ENCODE measurements at regions not wholly inside any gene's neighbourhood (a gene's known extent, or its start where the extent isn't known, plus 50 kb on each side); places are given as distances from the start of the nearest gene placed in this dataset.
"Not testable (repeated sequence)": the region's sequence is repeated elsewhere in the genome, so short reads cannot be mapped to it uniquely, and the experiment has no call there.

GRCh38 chr12:90593596-90594295 is 361.2 kb downstream of the CCER1 start:
- DNase-seq (ENCODE audit: low spot score): no peak

DNA sequence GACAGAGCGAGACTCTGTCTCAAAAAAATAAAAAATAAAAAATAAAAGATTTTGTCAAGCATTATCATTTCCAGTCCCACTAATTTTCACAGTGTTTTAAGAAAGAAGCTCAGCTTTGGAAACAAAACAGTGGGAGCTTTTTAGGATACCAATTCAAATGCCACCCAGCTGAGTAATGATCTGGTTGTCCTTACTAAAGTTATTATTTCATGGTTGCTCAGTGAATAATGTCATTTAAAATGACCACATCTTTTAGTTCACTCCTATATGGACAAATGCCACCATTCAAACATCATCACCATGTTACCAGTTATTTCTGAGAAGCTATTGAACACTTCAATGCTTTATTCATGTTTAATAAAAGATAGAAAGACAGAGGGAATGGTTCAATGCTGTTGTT is 365.0 kb downstream of the CCER1 start:
- DNase-seq (ENCODE audit: low spot score): no peak

DNA sequence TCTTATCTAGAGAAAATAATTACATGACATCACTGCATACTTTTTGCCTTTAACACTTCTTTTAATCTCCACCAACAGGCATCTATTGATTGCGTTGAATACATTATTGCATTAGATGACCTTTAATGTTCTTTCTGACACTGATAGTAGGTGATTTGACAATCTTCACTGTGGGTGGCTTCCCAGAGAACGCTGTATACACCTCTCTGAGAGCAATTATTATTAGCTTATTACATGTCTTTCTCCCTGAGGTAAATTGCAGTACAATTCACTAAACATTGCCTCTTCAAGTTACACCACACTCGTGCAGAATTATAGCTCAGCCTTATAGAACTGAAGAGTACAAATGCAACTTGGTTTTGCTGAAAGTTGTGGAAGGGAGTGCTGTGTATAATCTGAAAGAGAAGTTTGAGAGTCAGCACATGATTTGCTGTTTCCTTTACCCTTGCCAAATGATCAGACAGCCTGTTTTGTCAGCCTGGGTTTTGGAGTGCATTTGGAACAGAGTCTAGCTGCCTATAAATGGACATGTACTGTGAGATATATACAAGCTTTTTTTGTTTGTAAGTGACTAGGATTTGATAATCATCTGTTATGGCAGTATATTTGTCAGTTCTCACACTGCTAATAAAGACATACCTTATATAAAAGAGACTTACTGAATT is 369.2 kb downstream of the CCER1 start:
- no peak for DNase-seq (ENCODE audit: low spot score)

DNA sequence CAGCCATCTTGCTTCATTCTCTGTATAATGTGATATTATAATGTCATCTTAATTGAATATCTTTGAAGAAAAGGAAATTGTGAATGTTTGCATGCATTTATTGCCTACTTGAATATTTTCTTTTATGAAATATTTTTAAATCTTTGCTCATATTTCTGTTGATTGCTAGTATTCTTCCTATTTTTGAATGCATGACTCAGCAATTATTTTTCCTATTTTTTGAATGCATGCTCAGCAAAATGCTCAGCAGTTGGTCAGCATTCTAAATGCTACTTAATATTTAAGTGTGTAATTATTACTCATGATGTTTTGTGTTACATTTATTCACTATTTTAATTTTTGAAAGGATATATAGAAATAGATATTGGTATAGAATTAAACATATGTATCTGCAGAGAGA is 378.3 kb downstream of the CCER1 start:
- DNase-seq (ENCODE audit: low spot score): no peak

- no peak for DNase-seq (ENCODE audit: low spot score)
These were observed 379.0 kb downstream of the CCER1 start for GRCh38 chr12:90575995-90576394.

DNA sequence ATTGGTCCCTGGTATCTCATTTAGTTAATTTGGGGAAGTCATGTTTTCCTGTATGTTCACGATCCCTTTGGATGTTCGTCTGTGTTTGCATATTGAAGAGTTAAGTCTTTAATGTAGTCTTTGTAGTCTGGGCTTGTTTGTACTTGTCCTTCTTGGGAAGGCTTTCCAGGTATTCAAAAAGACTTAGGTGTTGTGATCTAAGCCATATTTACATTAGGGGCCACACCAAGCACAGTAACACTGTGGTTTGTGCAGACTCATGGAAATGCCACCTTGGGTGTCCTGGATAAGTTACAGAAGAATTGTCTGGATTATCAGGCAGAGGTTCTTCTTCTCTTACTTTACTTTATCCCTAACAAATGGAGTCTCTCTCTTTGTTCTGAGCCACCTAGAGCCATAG is 380.3 kb downstream of the CCER1 start:
- no peak for DNase-seq (ENCODE audit: low spot score)

DNA sequence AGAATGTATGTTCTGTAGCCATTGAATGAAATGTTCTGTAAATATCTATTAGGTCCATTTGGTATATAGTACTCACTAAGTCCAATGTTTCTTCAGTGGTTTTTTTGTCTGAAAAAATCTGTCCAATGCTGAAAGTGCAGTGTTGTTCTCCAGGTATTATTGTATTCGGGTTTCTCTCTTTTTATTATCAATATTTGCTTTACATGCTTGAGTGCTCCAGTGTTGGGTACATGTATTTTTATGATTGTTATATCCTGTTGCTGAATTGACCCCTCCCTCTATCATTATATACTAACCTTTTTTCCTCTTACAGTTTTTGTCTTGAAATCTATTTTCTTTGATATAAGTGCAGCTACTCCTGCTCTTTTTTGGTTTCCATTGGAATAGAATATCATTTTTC is 382.2 kb downstream of the CCER1 start:
- no peak for DNase-seq (ENCODE audit: low spot score)

GRCh38 chr12:90569685-90570084 is 385.3 kb downstream of the CCER1 start:
- DNase-seq (ENCODE audit: low spot score): no peak

- no peak for DNase-seq (ENCODE audit: low spot score)
These were observed 392.3 kb downstream of the CCER1 start for GRCh38 chr12:90562671-90563070.

- no peak for DNase-seq (ENCODE audit: low spot score)
These were observed 406.4 kb downstream of the CCER1 start for GRCh38 chr12:90548595-90548994.

DNA sequence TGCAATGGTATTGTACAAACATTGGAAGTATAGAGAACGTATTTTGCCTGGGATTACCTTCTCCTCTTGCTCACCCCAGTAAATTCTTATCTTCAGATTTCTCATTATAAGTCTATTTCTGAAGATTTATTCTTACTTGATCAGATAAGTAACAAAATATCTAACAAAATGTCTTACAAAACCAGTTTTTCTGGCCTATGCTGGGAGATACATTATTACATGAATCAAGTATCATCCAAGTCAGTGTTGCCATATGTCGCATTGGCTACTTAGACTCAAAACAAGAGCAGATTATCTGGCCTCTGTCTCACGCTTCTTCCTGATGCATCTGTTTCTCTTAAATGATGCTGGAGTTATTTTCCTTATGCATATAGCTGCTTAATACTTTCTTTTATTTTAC is 408.5 kb downstream of the CCER1 start:
- no peak for DNase-seq (ENCODE audit: low spot score)

GRCh38 chr12:90543841-90544240 is 411.1 kb downstream of the CCER1 start:
- DNase-seq (ENCODE audit: low spot score): no peak

GRCh38 chr12:90543374-90543773 is 411.6 kb downstream of the CCER1 start:
- DNase-seq (ENCODE audit: low spot score): no peak

DNA sequence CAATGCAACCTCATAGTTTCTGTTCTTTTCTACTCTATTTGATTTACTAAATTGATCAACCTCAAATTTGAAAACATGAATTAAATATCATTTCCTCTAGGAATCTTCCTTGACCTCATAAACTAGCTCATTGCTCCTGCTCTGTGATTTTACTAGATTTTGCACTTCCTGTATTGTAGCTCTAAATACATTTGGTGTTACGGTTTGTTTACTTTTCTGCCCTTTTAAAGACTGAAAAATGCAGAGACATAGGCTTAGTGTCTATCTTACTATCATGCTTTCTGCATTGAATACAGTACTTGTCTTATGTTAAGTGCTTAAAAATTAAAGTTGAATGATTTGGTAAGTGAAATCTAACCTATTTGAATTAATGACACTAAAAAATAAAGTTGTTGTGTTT is 412.1 kb downstream of the CCER1 start:
- DNase-seq (ENCODE audit: low spot score): not testable (repeated sequence)

- DNase-seq (ENCODE audit: low spot score): not testable (repeated sequence)
These were observed 421.1 kb downstream of the CCER1 start for GRCh38 chr12:90533828-90534227.

DNA sequence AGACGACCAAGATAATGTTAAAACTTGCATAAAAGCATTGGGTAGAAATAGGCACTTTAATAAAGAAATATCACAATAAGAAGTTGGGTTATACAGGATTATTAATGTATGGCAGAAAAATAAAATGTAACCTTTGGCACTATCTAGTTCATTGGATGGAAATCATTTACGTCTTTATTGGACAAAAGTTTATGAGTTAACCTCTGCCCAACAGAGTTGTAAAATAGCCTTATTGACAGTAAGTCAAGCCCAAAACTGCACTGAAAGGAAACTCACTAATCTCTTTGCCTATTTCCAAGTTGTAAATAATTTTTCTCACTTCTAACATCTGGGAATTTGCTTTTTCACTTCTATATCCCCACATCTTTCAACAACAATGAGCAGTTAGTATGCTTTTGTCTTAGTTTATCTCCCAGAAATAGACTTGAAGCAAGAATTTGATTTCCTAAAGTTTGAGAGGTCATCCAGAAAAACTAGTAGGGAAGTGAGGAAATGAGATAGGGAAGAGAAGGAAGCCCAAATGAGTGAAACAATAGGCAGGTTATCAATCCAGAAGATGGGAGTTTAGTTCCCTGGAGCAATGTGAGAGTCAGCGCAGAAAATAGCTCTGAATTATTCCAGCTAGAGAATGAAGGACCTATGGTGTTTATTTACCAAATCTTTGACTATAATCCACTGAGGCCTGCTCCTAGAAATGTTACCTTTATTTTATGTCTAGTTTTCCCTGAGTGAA is 434.8 kb downstream of the CCER1 start:
- DNase-seq (ENCODE audit: low spot score): no peak

GRCh38 chr12:90519285-90519684 is 435.7 kb downstream of the CCER1 start:
- DNase-seq (ENCODE audit: low spot score): no peak

DNA sequence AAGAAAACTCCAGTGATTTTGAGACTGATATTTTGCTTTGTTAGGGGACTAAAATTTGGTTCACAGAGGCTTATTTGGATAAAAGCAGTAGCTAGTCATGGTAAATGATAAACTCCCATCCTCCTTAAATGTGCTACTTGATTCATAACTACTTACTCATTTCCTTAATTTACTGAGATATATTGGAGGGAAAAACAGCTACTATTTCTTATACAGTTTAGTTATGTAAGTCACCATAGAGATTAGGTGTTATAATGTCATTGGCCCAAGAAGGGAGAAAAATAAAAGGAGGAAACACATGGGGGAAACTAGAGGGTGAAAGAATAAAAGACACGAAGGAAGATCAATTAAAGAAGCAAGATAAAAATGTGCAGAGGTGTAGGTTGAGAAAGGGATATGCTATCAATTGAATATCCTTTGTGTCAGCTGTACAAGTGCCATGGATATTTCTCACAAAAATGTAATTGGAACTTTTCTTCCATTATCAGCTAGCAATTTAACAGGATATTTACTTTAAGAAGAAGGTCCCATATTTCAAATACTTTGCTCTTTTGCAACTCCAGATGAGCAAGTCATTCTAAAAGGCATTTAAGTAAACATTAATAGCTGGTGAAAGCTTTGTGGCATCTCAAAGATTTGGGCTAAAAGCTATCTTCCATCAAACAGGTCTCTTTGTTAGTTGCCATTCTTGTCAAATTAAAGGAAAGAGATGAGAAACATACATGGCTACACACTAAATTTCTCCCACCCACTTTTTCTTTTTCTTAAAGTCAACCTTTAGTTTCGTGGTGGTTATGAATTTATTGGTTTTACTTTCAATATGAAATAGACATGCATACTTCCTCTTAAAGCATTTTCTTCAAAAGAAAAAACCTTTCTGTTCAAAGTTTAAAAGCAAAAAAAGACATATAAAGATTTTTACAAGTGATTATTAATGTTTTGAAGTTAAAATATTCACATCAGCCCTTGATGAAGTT is 439.5 kb downstream of the CCER1 start:
- DNase-seq (ENCODE audit: low spot score): no peak

- no peak for DNase-seq (ENCODE audit: low spot score)
These were observed 440.7 kb downstream of the CCER1 start for GRCh38 chr12:90514325-90514724.

GRCh38 chr12:90512518-90512917 is 442.5 kb downstream of the CCER1 start:
- DNase-seq (ENCODE audit: low spot score): no peak

DNA sequence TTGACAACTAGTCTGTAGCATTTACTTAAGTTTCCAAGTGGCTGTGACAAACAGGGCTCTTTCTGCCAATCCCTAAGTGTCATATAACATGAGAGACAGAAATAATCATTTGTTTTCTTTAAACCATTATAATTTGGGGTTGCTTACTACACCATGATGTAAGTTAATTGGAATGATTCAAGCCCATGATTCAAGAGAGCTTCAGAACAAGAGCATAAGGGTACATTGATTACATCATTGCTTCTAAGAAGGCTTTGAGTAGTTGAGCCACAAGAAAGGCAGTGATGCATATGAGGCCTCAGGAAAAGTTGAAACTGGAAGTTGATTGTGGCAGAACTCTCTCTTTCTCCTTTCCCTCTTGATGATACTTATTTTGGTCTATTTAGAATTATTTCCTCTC is 444.0 kb downstream of the CCER1 start:
- no peak for DNase-seq (ENCODE audit: low spot score)

GRCh38 chr12:90504806-90505205 is 450.2 kb downstream of the CCER1 start:
- no peak for DNase-seq (ENCODE audit: low spot score)

Data from HuH-7 (cell line).